ENCODE measurements at regions not wholly inside any gene's neighbourhood (a gene's known extent, or its start where the extent isn't known, plus 50 kb on each side); places are given as distances from the start of the nearest gene placed in this dataset.

- DNase-seq (ENCODE audit: low read depth, low spot score) (no peak), FAIRE-seq (no peak)
- Histone ChIP-seq H3K4me3 (ENCODE audit: control insufficient read depth in 2 of 3, extremely low read depth in 1 of 3, insufficient read depth in 2 of 3, low read depth in 1 of 3, low read length in 3 of 3) (no peak overlapping the region), H3K36me3 (ENCODE audit: control insufficient read depth in 2 of 2, extremely low read depth in 1 of 2, insufficient read depth in 2 of 2, low read length in 2 of 2) (no peaks in the 10 kb centered on the region), H3K27me3 (ENCODE audit: control insufficient read depth, extremely low read depth, insufficient read depth, low read length) (no peaks in the 10 kb centered on the region), H3K9me3 (ENCODE audit: control insufficient read depth, low read depth, low read length) (no peaks in the 10 kb centered on the region), H4K20me1 (ENCODE audit: control insufficient read depth, extremely low read depth, insufficient read depth, low read length) (no peaks in the 10 kb centered on the region), H3K4me2 (ENCODE audit: control insufficient read depth, extremely low read depth, insufficient read depth, low read depth, low read length) (no peak overlapping the region), H3K9ac (ENCODE audit: control insufficient read depth, extremely low read depth, insufficient read depth, low read length) (no peak overlapping the region), H3K9me1 (ENCODE audit: control insufficient read depth, extremely low read depth, insufficient read depth, low read length) (no peaks in the 10 kb centered on the region), H2AFZ (ENCODE audit: control insufficient read depth, low read length) (no peak overlapping the region), H3K79me2 (ENCODE audit: control insufficient read depth, insufficient read depth, low read length) (no peaks in the 10 kb centered on the region), H3K4me1 (ENCODE audit: control insufficient read depth, extremely low read depth, insufficient read depth, low read length) (no peaks in the 10 kb centered on the region), H3K27ac (ENCODE audit: control insufficient read depth, insufficient read depth, low read length) (no peak overlapping the region)
- dilution Hi-C loops (cut with MboI; ENCODE audit: extremely low pct_ligation_motif_present, low sequenced_read_pairs): no loop called here
- TF ChIP-seq CTCF (optimal IDR thresholded peaks at IDR 0.05 in 1 of 3, IDR thresholded peaks at IDR 0.05 in 1 of 3, conservative IDR thresholded peaks at IDR 0.05 in 1 of 3; ENCODE audit: extremely low read depth in 1 of 3, insufficient read depth in 2 of 3, low read length in 3 of 3) (no peak), EZH2 (IDR thresholded peaks at IDR 0.05; ENCODE audit: low read length) (no peak)
Observed at GRCh38 chr9:31321256-31321655, 1063.2 kb upstream of the ACO1 start.

GRCh38 chr9:31321686-31322085 lies 1062.8 kb upstream of the ACO1 start:
- Histone ChIP-seq H3K36me3 (ENCODE audit: control insufficient read depth in 2 of 2, extremely low read depth in 1 of 2, insufficient read depth in 2 of 2, low read length in 2 of 2) (no peaks in the 10 kb centered on the region), H3K9me1 (ENCODE audit: control insufficient read depth, extremely low read depth, insufficient read depth, low read length) (no peaks in the 10 kb centered on the region), H3K79me2 (ENCODE audit: control insufficient read depth, insufficient read depth, low read length) (no peaks in the 10 kb centered on the region), H3K9ac (ENCODE audit: control insufficient read depth, extremely low read depth, insufficient read depth, low read length) (no peak overlapping the region), H3K9me3 (ENCODE audit: control insufficient read depth, low read depth, low read length) (no peaks in the 10 kb centered on the region), H3K27me3 (ENCODE audit: control insufficient read depth, extremely low read depth, insufficient read depth, low read length) (no peaks in the 10 kb centered on the region), H2AFZ (ENCODE audit: control insufficient read depth, low read length) (no peak overlapping the region), H4K20me1 (ENCODE audit: control insufficient read depth, extremely low read depth, insufficient read depth, low read length) (no peaks in the 10 kb centered on the region), H3K27ac (ENCODE audit: control insufficient read depth, insufficient read depth, low read length) (no peak overlapping the region), H3K4me3 (ENCODE audit: control insufficient read depth in 2 of 3, extremely low read depth in 1 of 3, insufficient read depth in 2 of 3, low read depth in 1 of 3, low read length in 3 of 3) (no peak overlapping the region), H3K4me2 (ENCODE audit: control insufficient read depth, extremely low read depth, insufficient read depth, low read depth, low read length) (no peak overlapping the region), H3K4me1 (ENCODE audit: control insufficient read depth, extremely low read depth, insufficient read depth, low read length) (no peaks in the 10 kb centered on the region)
- FAIRE-seq (no peak), DNase-seq (ENCODE audit: low read depth, low spot score) (no peak)
- dilution Hi-C loops (cut with MboI; ENCODE audit: extremely low pct_ligation_motif_present, low sequenced_read_pairs): no loop called here
- TF ChIP-seq CTCF (optimal IDR thresholded peaks at IDR 0.05 in 1 of 3, IDR thresholded peaks at IDR 0.05 in 1 of 3, conservative IDR thresholded peaks at IDR 0.05 in 1 of 3; ENCODE audit: extremely low read depth in 1 of 3, insufficient read depth in 2 of 3, low read length in 3 of 3) (no peak), EZH2 (IDR thresholded peaks at IDR 0.05; ENCODE audit: low read length) (no peak)

Data from keratinocyte (primary cell).